Adrenal gland (tissue), 5 donors: ENCODE measurements at regions not wholly inside any gene's neighbourhood (a gene's known extent, or its start where the extent isn't known, plus 50 kb on each side); places are given as distances from the start of the nearest gene placed in this dataset.

Experiments
- CTCF ChIP-seq, 6 experiments: fragments of 450-650 bp in 4 of 6; fragments of 200-600 bp in 2 of 6; sonication (generic) in 1 of 6; IDR thresholded peaks; 1 replicate in 5 of 6; 2 replicates in 1 of 6; pipeline versions ENCODE4 v1.5.1 to v1.8.0; 2016 to 2021; ENCODE audit warnings: antibody characterized with exemption in 6 of 6, mild to moderate bottlenecking in 2 of 6, moderate library complexity in 1 of 6
- POLR2A ChIP-seq, 2 donors: fragments of 450-650 bp; IDR thresholded peaks; one replicate each; pipeline ENCODE4 v1.6.1; 2017; ENCODE audit warnings: antibody characterized with exemption in 2 of 2, mild to moderate bottlenecking in 2 of 2, moderate library complexity in 1 of 2
- donor health status: DM: no; HTN: no; CAD: no.

- no peak for TF ChIP-seq CTCF (IDR thresholded peaks at IDR 0.05)
- no peak for TF ChIP-seq POLR2A (IDR thresholded peaks at IDR 0.05)
These were observed 123.7 kb downstream of the ASB7 start for GRCh38 chr15:100726070-100726420.
